HG03108 (cell line): ENCODE measurements at regions not wholly inside any gene's neighbourhood (a gene's known extent, or its start where the extent isn't known, plus 50 kb on each side); places are given as distances from the start of the nearest gene placed in this dataset.
"Not testable (repeated sequence)": the region's sequence is repeated elsewhere in the genome, so short reads cannot be mapped to it uniquely, and the experiment has no call there.

Experiments used
- ATAC-seq: cut with Tn5 transposase; IDR thresholded peaks from one replicate; pipeline ENCODE4 v1.9.1; 2021; ENCODE audit warnings: moderate library complexity; ENCODE audit not compliant: unreplicated experiment

DNA sequence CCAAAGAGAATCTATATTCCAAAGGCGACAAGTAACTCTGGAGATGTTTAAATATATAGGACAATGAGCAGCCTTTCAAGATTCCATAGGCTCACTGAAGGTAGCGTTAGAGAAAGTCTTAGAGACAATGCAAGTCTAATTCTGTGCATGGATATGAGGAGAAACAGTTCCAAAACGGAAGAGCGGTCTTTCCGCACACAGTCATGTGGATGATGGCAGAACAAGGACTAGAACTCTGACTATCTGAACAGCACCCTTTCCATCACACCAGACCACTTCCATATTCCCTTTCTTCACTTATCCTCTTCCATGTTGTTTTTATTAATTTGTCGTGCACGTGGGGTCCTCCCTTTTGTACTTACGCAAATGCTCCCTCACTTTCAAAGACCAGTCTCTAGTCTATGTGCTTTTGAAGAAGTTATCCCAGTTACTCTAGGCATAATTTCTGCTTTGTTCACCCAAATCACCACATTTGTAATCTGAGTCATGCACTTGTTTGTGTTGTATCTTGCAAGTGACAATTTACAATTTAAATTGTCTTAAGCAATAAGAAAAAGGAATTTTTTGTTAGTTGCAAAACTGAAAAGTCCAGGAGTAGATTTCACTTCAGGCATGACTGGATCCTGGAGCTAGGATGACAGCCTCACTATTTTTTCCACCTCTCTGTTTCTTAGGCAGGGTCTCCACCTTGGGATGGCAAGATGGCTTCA is 116.0 kb upstream of the ADRA1B start:
- ATAC-seq = no peak

DNA sequence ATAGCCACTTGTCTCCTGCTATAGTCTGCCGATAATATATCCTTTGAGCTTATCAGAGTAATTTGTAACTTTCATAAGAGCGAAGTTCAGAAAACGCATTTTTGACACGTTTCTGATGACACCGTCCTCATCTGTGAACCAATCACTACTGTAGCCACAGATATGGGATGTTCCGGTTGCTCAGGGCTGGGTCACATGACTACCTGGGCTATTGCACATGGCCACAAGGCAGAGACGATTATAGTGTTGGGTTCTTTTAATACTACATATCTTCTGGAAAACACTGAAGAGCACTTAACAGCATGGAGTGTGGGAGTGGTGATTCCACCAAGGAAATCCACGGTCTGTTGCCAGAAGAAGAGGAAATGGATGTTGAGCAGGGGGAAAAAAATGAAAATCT is 115.0 kb upstream of the ADRA1B start:
- no peak for ATAC-seq

DNA sequence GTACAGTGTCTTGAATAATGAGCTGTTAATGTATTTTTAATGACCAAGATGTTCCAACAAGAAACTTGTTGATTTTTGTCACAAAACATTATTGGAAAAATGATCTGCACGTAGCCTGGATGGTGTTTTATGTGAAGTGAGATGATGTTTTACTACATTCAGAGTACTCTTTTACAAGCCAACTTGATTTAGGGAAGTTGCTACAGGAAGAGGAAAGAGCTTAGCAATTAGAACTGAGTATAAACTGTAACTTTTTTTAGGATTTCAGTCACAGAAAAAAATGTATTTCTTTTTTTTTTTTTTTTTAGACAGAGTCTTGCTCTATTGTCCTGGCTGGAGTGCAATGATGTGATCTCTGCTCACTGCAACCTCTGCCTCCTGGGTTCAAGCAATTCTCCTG is 113.6 kb upstream of the ADRA1B start:
- ATAC-seq = no peak

DNA sequence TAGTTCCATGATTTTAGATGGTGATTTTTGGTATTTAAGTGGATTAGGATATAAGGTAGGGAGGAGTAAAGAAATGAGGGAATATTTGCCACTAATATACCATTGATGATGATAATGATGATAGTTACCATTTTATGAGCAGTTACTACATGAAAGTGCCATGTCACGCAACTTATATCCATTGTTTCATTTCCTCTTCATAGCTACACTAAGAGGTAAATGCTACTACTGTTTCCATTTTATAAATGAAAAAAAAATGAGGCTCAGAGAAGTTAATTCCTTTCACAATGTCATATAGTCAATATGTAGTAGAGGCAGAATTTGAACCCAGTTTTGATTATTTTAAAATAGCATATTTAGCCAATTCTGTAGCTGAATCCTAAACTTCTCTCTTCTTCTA is 112.2 kb upstream of the ADRA1B start:
- no peak for ATAC-seq

DNA sequence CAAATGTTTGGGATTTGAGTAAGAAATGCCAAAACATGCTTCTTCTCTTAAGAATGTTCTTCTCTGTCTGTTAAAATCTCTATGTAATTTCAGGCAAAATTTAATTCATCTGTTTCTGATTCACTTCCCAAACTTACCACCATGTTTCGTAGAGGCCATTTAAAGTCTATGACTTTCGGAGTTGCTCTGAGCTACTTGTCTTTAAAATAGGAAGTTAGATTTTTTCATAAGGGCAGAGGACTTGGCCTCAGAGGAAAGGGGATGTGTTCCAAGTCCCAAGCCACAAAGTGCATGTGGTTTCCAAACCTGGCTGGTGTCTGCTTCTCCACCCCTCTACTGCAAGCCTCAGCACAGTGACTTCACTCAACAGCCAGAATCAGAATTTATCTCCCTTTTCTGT is 111.3 kb upstream of the ADRA1B start:
- no peak for ATAC-seq

DNA sequence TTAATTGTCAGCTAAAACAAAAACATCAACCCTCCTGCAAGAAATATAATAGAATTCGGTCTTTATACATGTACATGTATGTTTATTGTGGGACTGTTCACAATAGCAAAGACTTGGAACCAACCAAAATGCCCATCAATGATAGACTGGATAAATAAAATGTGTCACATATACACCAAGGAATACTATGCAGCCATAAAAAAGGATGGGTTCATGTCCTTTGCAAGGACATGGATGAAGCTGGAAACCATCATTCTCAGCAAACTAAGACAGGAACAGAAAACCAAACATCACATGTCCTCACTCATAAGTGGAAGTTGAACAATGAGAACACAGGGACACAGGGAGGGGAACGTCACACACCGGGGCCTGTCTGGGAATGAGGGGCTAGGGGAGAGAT is 109.1 kb upstream of the ADRA1B start:
- not testable (repeated sequence) for ATAC-seq

DNA sequence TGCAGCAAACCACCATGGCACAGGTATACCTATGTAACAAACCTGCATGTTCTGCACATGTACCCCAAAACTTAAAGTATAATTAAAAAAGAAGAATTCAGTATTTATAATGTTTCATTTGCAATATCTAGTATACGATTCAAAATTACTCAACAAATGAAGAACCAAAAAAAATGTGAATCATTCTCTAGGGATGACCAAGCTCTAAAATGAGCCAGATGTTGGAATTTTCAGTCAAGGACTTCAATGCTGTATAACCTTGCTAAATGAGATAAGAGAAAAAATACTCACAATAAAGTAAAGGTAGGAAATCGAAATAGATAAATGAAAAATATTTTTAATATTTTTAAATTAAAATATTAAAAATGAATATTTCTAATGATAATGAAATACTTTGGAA is 108.7 kb upstream of the ADRA1B start:
- ATAC-seq = no peak

DNA sequence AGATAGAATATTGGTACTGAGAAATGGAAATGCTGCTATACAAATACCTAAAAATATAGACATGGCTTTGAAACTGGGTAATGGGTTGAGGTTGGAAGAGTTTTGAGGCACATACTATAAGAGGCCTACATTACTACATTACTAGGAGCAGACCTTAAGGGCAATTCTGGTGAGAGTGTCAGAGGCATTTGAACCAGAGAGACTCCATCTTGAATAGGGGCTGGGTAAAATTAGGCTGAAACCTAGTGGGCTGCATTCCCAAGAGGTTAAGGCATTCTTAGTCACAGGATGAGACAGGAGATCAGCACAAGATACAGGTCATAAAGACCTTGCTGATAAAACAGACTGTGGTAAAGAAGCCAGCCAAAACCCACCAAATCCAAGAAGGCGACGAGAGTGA is 104.6 kb upstream of the ADRA1B start:
- ATAC-seq = no peak

DNA sequence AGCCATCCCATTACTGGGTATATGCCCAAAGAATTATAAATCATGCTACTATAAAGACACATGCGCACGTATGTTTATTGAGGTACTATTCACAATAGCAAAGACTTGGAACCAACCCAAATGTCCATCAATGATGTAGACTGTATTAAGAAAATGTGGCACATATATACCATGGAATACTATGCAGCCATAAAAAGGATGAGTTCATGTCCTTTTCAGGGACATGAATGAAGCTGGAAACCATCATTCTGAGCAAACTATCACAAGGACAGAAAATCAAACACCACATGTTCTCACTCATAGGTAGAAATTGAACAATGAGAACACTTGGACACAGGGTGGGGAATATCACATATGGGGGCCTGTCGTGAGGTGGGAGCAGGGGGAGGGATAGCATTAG is 103.5 kb upstream of the ADRA1B start:
- not testable (repeated sequence) for ATAC-seq

DNA sequence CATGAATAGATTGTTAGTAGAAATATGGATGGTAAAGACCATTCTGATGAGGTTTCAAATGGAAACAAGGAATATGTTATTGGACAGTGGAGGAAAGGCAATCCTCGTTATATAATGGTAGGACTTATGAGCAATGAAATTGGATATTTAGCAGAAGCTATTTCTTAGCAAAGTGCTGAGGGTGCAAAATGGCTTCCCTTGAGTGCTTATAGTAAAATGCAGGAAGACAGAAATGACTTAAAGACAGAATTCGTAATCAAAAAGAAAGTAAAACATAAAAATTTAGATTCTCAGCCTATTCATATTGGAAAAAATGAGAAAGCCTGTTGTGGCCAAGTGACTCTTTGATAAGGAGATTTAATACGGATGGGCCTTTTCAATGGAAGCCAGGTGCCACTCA is 102.1 kb upstream of the ADRA1B start:
- no peak for ATAC-seq

DNA sequence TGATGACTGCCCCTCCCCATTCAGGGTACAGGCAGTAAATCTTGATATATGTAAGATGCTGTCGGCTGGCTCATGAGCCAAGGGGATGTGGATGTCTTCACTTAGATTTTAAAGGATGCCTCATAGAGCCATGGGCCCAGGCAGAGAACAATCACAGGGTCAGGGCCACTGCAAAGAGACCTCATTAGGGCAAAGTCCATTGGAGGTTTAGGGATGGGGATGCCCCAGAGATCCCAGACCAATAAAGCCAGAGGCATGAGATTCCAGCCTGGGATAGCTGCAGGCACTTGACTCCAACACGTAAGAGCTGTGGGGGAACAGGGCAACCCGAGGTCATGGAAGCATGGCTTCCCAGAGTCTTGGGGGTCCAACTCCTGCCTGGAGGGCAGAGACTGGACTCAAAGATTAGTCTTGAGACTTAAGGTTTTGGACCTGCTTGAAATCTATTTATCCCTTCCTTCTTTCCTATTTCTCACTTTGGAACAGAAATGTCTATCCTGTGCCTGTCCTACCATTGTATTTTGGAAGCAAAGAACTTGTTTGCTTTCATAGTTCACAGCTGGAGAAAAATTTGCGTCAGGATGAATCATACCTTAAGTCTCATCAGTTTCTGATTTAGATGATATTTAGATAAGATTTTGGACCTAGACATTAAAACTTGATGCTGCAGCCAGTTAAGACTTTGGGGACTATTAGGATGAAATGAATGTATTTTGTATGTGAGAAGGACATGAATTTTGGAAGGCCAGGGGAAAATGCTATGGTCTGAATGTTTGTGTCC is 101.3 kb upstream of the ADRA1B start:
- ATAC-seq = no peak

DNA sequence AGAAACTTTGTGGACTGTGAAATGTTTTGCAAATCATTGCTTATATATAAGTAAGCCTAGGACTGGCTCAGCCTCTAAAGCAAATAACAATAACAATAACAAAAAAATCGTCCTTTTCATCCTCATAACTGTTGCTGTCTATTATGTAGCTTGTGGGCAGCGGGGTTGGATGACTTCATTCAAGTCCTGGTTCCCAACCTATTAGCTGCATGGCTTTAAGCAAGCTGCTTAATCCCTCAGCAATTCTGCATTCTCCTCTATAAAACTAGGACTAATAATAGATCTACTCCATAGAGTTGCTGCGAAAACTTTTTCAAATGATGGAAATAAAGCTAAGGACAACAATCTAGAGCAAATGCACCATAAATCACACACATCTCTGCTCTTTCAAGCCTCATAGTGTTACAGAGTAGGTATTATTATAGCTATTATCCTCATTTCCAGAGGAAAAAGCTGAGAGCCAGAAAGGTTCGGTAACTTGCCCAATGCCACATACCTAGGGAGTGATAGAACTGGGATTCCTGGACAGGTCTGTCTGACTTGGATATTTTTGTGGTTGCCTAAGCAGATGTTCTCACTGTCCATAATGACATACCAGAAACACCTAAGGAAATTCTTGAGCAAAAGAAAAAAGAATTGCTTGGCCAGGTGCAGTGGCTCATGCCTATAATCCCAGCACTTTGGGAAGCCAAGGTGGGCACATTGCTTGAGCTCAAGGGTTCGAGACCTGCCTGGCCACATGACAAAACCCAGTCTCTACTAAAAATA is 98.8 kb upstream of the ADRA1B start:
- ATAC-seq = no peak

DNA sequence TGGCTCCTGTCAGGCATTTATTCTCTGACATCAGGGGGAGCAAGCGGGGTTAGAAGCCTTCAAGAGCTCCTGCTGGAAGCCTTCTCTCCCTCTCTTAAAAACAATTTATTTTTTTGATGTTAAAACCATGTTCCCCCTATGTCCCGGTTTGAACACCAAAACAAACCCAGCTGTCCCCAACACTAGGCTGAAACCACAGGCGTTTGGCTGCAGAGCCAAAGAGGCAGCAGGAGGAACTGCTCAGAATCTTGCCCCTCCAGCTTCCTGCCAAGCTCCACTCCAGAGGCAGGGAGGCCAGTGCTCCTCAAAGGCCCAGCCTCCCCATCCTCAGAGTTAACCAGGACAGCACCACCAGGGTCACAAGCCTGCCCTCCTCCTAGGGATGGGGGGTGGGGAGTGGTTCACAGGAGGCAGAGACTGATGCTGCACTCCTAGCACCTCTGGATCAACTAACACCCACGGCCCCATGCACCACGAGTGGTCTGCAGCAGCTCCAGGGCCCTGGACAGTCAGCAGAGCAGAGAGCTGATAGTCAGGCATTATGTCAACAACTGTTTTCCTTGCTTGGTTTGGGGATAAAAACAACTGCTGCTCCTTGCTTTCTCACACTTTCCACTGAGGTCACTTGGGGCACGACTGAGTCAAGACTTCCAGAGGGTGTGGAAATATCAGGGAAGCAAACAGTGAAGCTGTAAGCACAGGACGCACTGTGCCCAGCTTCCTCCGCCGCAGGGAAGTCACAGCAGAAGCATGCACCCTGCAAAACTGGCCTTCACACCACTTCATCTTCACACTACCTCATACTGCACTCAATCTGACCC is 96.5 kb upstream of the ADRA1B start:
- ATAC-seq = no peak

DNA sequence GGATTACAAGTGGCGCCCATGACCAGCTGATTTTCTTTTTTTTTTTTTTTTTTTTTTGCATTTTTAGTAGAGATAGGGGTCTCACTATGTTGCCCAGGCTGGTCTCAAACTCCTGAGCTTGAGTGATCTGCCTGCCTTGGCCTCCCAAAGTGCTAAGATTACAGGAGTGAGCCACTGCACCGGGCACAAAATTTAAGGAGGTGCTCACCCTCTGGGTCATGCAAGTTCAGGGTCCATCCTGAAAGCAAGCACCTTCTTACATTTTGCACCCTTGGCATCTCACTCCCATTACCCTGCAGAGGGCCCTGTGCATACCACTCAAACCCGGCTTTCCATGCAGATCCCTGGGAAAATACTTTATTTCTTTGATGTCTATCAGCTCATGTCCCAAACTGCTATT is 95.6 kb upstream of the ADRA1B start:
- ATAC-seq = no peak

DNA sequence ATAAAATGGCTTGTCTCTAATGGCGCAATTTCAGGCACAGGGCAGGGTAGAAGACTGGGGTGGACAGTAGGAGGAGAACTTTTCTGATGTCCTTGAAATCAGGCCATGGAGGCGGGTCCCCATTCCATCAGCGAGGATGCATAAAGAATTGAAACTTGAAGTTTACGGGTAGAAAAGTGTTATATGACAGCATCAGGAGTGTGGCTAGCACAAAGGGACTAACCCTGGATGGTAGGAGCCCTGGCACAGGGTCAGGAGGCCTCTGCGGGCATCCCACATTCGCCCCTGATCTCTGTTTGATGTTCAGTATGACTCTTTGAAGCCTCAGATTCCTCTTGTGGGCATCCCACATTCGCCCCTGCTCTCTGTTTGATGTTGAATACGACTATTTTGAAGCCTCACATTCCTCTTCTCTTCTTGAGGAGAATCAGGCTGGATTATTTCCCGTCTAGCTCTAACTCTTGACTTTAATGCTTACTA is 94.8 kb upstream of the ADRA1B start:
- ATAC-seq = no peak

DNA sequence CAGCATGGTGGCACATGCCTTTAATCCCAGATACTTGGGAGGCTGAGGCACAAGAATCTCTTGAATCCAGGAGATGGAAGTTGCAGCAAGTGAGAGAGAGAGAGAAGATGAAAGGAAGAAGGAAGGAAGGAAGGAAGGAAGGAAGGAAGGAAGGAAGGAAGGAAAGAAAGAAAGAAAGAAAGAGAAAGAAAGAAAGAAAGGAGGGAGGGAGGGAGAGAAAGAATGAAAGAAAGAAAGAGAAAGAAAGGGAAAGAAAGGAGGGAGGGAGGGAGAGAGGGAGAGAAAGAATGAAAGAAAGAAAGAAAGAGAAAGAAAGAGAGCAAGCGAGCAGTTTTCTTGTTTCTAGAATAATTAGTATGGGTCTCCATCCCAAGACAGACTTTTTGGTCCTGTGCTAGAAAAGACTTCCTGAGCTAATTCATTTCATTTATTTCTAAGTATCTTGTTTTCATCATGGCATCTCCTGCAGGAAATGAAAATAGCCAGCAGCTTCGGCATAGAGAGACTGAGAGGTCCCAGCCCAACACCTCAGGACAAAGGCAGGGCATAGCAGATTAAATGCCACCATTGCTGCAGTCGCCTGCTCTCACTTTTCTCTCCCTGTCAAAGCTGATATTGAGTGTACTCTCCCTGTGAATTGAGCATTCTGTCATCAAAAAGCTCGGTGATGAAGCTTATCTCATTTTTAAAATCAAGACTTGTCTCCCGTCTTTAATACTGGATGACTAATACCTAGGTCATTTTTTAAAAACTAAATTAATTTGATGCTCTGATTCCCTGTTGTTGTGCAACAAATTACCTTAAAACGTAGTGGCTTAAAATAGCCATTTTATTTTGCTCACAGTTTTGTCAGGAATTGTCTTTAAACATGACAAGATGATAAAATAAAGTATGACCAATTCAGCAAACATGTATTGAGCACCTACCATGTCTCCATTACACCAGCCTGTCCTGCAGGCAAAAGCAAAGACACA is 91.8 kb upstream of the ADRA1B start:
- no peak for ATAC-seq

DNA sequence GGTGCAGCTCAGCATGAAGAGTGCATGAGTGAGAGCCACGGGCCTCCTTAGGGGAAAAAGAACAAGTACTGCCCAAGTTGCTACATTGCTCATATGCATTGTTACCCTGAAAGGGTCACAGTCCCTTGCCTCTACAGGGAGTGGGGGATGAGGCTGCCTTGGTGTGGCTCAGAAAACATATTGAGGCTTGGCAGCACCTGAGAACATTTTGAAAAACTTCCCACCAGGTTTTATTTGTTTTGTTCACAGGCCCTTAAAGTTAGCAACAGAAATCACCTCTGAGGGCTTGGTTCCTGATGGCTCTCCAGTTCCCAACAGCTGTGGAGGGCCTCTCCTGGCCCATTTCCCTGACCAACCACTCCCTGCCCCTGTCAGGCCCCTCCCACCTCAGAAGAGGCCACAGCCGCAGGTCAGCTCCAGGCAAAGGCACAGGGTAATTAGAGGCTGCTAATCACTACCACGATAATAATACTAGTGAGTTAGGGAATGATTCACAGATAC is 90.7 kb upstream of the ADRA1B start:
- no peak for ATAC-seq

DNA sequence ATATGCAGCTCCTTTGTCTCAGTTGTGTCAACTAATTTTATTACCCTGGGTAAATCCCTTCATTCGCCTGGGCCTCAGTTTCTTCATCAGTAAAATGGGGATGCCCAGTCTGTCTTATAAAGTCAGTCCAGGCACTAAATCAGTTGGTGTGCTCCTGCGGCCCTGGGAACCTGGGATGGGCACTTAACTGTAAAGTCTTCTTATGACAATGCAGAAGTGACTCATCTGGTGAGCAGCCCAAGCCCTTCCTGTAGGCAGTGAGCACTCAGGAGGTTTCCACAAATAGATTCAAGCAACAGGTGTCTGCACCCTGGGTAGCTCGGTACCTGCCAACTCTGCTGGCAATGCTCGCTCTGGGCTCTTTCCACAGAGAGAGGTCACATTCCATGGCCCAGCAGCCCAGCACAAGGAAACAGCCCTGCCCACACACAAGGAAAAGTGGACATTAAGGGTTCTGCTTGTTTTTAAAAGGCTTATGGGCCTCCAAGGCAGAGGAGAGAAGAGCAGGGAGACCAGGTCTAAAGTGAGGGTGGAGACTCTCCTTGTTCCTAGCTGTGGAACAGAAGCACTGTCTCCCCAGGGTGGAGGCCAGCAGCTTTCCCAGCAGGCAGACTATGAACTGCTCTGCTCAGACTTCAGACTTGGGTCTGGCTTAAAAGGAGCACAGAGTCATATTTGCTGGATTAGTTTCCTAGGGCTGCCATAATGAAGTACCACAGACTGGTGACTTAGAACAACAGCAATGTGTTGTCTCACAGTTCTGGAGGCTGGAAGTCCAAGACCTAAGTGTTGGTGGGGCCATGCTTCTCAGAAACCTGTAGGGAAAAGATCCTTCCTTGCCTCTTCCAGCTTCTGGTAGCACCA is 89.7 kb upstream of the ADRA1B start:
- ATAC-seq = peak; percentile 95

DNA sequence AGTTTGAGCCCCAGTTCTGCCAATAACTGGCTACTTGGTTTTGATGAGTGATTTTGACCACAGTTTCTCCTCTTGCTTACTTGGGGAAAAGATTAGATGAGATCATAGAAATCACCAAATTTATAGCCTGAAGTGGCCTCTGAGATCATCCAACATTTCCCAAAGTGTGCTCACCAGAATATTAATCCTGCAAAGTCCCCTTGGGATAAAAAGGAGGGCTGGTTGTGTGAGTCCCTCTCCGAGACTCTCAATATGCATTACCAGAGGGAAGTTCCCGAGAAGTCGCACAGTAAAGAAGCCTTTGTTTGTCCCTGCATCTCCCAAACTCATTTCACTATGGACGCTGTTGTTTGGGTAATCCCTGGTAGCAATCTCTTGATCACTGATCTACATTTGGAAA is 88.4 kb upstream of the ADRA1B start:
- ATAC-seq = no peak
